ENCODE measurements at regions not wholly inside any gene's neighbourhood (a gene's known extent, or its start where the extent isn't known, plus 50 kb on each side); places are given as distances from the start of the nearest gene placed in this dataset.

DNA sequence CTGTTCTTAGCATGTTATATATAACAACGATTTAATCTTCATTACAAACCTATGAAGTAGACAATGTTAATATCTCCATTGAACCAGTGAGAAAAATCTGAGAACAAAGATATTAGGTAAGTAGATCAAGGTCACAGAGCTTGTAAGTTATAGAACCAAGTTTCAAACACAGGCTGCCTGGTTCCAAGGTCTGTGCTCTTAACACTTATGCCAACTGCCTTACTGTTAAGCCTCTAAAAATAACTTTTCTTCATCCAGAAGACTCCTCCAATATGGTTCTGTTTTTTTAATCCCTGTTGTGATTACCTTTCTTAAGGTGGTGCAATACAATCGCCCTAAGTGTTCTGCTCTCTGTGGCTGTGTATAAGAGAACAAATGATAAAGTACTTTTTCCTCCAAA is 282.0 kb upstream of the GRID2 start:
- TF ChIP-seq, protein P1, sequence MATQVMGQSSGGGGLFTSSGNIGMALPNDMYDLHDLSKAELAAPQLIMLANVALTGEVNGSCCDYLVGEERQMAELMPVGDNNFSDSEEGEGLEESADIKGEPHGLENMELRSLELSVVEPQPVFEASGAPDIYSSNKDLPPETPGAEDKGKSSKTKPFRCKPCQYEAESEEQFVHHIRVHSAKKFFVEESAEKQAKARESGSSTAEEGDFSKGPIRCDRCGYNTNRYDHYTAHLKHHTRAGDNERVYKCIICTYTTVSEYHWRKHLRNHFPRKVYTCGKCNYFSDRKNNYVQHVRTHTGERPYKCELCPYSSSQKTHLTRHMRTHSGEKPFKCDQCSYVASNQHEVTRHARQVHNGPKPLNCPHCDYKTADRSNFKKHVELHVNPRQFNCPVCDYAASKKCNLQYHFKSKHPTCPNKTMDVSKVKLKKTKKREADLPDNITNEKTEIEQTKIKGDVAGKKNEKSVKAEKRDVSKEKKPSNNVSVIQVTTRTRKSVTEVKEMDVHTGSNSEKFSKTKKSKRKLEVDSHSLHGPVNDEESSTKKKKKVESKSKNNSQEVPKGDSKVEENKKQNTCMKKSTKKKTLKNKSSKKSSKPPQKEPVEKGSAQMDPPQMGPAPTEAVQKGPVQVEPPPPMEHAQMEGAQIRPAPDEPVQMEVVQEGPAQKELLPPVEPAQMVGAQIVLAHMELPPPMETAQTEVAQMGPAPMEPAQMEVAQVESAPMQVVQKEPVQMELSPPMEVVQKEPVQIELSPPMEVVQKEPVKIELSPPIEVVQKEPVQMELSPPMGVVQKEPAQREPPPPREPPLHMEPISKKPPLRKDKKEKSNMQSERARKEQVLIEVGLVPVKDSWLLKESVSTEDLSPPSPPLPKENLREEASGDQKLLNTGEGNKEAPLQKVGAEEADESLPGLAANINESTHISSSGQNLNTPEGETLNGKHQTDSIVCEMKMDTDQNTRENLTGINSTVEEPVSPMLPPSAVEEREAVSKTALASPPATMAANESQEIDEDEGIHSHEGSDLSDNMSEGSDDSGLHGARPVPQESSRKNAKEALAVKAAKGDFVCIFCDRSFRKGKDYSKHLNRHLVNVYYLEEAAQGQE (IDR thresholded peaks at IDR 0.05; ENCODE audit: insufficient read depth in 1 of 2, low read depth in 2 of 2, low read length in 2 of 2) = no peak
- TF ChIP-seq POLR2AphosphoS5 (IDR thresholded peaks at IDR 0.05; ENCODE audit: low read depth, low read length) (no peak), FOXP2 (optimal IDR thresholded peaks at IDR 0.05; ENCODE audit: borderline replicate concordance, extremely low read depth, extremely low read length, insufficient read depth) (no peak), SIN3A (IDR thresholded peaks at IDR 0.05; ENCODE audit: borderline replicate concordance, insufficient read depth, low read length) (no peak), TAF1 (IDR thresholded peaks at IDR 0.05; ENCODE audit: borderline replicate concordance, insufficient read depth, low read length) (no peak)

DNA sequence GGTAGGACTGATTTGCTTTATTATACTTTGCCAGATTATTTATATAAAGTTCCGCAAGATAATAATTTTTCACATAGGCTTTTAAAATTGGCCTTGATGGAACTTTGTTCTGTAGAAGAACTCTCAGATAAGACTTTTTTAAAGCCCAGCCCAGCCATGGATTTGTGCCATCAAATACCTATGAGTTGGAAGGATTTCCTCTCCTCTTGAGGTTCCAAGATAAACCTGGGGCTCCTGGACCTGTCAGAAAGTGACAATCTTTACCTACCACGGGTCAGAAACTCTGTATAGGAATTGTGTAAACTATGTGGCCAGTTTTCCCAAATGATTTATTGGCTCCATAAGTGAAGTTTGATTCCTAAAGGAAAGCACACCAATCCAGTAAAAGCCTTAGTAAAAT is 271.9 kb upstream of the GRID2 start:
- TF ChIP-seq TAF1 (IDR thresholded peaks at IDR 0.05; ENCODE audit: borderline replicate concordance, insufficient read depth, low read length) (no peak), FOXP2 (optimal IDR thresholded peaks at IDR 0.05; ENCODE audit: borderline replicate concordance, extremely low read depth, extremely low read length, insufficient read depth) (no peak), POLR2AphosphoS5 (IDR thresholded peaks at IDR 0.05; ENCODE audit: low read depth, low read length) (no peak), SIN3A (IDR thresholded peaks at IDR 0.05; ENCODE audit: borderline replicate concordance, insufficient read depth, low read length) (no peak)
- TF ChIP-seq, protein P1 (IDR thresholded peaks at IDR 0.05; ENCODE audit: insufficient read depth in 1 of 2, low read depth in 2 of 2, low read length in 2 of 2) = no peak

DNA sequence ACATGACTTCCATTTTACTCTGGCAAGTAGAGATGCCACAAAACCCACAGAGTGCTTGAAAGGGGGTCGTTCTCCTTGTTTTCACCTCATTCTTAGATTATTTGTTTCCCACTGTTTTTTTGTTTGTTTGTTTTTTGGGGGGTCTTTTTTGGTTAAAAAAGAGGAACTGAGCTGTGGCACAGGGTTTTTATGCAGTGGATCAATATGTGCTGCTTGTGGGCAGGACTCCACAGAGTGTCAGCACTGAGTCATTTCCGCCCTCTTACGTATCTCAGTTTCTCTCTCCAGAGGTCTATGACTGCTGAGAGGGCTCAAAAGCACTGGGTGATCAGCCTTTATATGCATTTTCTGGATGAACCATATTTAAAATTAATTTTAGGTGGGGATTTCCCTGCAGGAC is 268.1 kb upstream of the GRID2 start:
- no peak for TF ChIP-seq POLR2AphosphoS5 (IDR thresholded peaks at IDR 0.05; ENCODE audit: low read depth, low read length)
- no peak for TF ChIP-seq FOXP2 (optimal IDR thresholded peaks at IDR 0.05; ENCODE audit: borderline replicate concordance, extremely low read depth, extremely low read length, insufficient read depth)
- TF ChIP-seq, protein P1 (IDR thresholded peaks at IDR 0.05; ENCODE audit: insufficient read depth in 1 of 2, low read depth in 2 of 2, low read length in 2 of 2) = no peak
- TF ChIP-seq TAF1 (IDR thresholded peaks at IDR 0.05; ENCODE audit: borderline replicate concordance, insufficient read depth, low read length) = no peak
- TF ChIP-seq SIN3A (IDR thresholded peaks at IDR 0.05; ENCODE audit: borderline replicate concordance, insufficient read depth, low read length) = no peak

DNA sequence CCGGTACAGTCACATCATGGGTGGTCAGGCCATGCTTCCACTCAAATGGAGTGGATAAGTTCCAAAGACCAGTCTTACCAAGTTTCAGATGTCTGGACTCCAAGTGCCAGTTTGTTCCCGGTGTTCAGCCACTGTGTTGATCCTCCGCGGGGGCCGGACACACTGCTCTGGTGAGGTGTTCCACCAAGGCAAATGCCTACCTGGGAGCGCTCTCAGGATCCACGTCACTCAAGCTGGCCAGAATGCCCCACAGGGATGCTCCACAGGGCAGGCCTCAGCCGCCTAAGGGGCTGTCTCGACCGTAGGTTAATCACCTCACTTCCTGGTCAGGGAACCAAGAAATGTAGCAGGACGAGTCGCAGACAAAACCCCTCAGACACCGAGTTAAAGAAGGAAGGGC is 258.0 kb upstream of the GRID2 start:
- no peak for TF ChIP-seq TAF1 (IDR thresholded peaks at IDR 0.05; ENCODE audit: borderline replicate concordance, insufficient read depth, low read length)
- TF ChIP-seq POLR2AphosphoS5 (IDR thresholded peaks at IDR 0.05; ENCODE audit: low read depth, low read length) = no peak
- TF ChIP-seq SIN3A (IDR thresholded peaks at IDR 0.05; ENCODE audit: borderline replicate concordance, insufficient read depth, low read length) = no peak
- TF ChIP-seq, protein P1 (IDR thresholded peaks at IDR 0.05; ENCODE audit: insufficient read depth in 1 of 2, low read depth in 2 of 2, low read length in 2 of 2) = no peak
- TF ChIP-seq FOXP2 (optimal IDR thresholded peaks at IDR 0.05; ENCODE audit: borderline replicate concordance, extremely low read depth, extremely low read length, insufficient read depth) = no peak
